Dedifferentiated amniotic fluid mesenchymal stem cell (primary cell): ENCODE measurements at regions not wholly inside any gene's neighbourhood (a gene's known extent, or its start where the extent isn't known, plus 50 kb on each side); places are given as distances from the start of the nearest gene placed in this dataset.
A peak's percentile ranks its signal among the peaks of the same experiment; 100 is the strongest.
"Not testable (repeated sequence)": the region's sequence is repeated elsewhere in the genome, so short reads cannot be mapped to it uniquely, and the experiment has no call there.

Experiments used
- DNase-seq: peaks from one replicate; pipeline ENCODE4 v3.0.0-alpha.2; 2016; ENCODE audit errors: extremely low spot score

DNA sequence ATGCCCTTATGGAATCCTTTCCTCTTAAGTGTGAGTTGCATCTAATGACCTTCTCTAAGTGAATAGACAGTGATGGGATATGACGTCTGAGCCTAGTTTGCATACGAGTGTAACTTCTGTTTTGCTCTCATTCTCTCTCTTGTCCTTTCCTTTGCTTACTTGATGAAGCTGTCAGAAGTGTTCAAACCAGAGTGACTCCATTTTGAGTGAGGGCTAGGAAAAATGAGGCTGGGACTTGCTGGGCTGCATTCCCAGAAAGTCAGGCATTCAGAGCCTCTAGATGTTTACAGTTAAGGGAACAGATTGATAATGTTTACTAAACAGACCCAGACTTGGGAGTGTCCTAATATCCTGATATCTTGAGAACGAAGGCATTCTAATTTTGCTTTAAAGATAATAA is 311.2 kb upstream of the SOX4 start:
- not testable (repeated sequence) for DNase-seq

- DNase-seq, result no peak
These were observed 309.4 kb upstream of the SOX4 start for GRCh38 chr6:21284166-21284565.

GRCh38 chr6:21284706-21285105 is 308.8 kb upstream of the SOX4 start:
- no peak for DNase-seq

- DNase-seq, result no peak
These were observed 299.4 kb upstream of the SOX4 start for GRCh38 chr6:21294144-21294543.

GRCh38 chr6:21295506-21296240 is 297.9 kb upstream of the SOX4 start:
- peak; percentile 59 for DNase-seq

- DNase-seq, result no peak
These were observed 295.9 kb upstream of the SOX4 start for GRCh38 chr6:21297665-21298064.

DNA sequence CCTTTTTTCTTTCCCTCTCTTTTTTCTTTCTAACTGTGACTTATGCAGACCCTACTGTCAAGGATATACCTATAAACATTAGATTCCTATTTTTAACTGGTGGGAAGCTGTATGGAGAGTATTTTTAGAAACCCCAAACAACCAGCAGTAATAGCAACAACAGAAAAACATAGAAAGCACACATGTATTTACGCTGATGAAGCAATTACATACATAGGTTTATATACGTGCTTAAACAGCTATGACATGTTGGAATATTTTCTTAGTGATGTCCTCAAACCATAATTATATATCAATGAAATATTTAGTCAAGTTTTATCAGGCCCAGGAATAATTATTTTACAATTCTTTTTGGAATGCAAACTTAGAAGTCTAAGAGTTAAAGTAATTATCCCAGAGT is 294.3 kb upstream of the SOX4 start:
- DNase-seq, result no peak

- DNase-seq, result no peak
These were observed 293.1 kb upstream of the SOX4 start for GRCh38 chr6:21300439-21300838.

DNA sequence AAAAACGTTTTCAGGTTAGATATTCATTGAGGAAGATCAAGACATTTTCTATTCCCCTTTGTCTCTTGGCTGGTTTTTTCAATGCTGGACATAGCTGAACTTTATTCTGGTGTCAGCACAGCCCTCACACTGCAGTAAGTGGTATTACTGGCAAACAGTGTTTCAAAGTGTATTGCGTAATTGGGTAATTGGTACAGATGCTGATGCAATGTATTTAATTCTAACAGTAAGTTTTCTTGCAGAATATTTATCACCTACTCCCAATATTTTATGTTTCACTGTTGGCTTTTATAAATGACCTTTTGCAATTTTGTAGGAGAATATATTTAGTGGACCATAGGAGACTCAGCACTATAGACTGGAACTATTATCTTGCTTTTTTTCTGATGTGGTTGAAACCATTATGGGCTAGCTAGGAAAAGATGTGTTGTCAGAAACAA is 287.6 kb upstream of the SOX4 start:
- DNase-seq, result peak; percentile 54

DNA sequence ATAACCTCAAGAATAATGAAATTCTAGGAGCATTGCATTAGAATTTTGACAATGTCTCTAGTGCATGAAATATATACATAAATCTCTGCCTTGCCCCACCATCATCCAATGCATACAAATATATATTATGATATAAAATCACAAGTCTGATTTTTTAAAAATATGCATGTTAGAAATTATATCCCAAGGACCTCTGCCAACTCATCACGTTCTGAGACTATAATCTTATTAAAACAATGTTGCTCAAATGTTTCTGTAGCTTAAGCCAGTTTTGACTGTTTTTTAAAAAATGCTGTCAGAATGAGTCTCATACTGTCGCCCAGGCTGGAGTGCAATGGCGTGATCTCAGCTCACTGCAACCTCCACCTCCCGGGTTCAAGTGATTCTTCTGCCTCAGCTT is 287.0 kb upstream of the SOX4 start:
- no peak for DNase-seq

DNA sequence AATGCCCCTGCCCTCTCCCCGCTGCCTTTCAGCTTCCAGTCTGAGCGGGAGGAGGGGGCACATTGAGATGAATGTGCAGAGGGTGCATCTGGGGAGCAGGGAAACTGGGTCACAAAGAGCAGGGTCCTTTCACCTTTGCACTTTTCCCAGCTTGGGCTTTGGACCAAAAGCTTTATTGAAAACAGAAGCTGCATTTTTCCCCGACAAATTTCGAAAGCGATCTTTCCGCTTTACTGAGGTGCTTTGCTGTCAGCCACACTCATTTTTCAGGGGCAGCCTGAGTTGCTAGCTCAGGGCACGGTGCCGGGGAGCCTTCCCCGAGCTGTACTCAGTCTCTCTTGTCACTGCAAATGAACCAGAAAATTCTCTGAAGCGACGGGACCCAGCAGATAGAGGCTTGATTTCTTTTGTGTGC is 283.7 kb upstream of the SOX4 start:
- no peak for DNase-seq

- no peak for DNase-seq
These were observed 282.9 kb upstream of the SOX4 start for GRCh38 chr6:21310568-21311140.

DNA sequence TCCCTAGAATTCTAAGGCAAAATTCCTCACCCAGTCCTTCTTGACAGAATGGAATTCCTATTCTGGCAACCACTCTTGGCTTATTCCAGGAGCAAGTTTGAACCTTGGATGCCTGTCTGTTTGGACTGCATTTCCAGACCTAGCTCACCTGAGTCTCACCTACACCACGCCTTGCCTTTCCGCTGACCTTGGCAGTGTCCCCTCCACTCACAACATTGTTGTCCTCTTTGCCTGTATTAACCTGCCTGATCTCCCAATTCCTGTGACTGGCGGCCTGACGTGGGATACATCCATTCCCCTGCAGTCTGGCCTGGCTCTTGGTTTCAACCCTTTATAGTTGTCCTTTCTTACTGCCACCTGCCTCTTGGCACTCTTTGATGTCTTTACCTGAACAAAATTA is 281.4 kb upstream of the SOX4 start:
- no peak for DNase-seq

GRCh38 chr6:21317642-21318041 is 275.9 kb upstream of the SOX4 start:
- DNase-seq, result no peak

DNA sequence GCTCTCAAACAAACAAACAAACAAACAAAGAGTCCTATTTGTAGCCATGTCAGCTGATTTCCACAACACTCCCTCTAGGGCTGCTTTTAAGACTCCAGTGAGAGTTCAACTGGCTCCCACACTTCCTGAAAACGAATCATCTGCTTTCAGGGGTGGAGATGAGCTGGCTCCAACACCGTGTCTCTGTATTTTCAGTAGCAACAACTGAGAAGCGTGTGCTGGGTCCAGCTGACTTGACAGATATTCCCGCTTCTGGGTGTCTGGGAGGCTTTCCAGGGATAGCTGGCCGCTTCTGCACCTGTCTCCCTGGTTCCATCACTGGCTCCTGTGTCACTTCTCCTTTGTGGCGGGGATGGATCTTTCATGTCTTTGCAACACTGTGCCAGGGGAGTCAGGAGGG is 272.5 kb upstream of the SOX4 start:
- no peak for DNase-seq

- DNase-seq, result no peak
These were observed 272.0 kb upstream of the SOX4 start for GRCh38 chr6:21321531-21321930.

DNA sequence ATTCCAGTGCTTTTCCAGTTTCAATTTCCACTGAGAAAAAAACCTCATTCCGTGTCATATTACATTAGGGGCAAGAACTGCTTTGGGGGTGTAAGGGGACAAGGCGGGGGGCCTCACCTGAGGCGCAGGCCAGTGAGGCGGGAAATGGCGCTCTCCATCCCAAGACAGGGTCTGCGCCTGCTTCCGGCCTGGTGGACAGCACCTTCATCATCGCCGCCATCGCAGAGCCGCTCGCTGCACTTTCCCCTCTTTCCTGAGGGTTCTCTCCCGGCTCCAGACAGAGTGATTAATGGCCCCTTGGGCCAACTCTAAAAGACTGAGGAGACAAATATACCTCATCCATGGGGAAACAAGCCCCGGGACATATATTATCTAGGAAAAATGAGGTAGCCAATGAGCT is 270.0 kb upstream of the SOX4 start:
- no peak for DNase-seq

DNA sequence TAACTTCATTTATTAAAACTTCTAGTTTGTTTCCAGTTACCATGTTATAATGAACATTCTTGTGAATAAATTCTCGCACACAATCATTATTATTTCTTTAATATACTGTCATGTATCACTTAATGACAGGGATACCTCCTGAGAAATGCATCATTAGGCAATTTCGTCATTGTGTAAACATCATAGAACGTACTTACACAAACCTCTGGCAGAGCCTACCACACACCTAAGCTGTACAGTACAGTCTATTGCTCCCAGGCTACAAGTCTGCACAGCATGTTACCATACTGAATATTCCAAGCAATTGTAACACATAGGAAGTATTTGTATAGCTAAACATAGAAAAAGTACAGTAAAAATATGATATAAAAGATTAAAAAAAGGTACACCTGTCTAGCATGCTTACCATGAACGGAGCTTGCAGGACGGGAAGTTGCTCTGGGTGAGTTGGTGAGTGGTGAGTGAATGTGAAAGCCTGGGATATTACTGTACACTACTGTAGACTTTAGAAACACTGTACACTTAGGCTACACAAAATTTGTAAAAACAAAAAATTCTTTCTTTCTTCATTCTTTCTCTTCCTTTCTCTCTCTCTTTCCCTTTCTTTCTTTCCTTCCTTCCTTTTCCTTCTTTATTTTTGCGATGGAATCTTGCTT is 268.2 kb upstream of the SOX4 start:
- no peak for DNase-seq

DNA sequence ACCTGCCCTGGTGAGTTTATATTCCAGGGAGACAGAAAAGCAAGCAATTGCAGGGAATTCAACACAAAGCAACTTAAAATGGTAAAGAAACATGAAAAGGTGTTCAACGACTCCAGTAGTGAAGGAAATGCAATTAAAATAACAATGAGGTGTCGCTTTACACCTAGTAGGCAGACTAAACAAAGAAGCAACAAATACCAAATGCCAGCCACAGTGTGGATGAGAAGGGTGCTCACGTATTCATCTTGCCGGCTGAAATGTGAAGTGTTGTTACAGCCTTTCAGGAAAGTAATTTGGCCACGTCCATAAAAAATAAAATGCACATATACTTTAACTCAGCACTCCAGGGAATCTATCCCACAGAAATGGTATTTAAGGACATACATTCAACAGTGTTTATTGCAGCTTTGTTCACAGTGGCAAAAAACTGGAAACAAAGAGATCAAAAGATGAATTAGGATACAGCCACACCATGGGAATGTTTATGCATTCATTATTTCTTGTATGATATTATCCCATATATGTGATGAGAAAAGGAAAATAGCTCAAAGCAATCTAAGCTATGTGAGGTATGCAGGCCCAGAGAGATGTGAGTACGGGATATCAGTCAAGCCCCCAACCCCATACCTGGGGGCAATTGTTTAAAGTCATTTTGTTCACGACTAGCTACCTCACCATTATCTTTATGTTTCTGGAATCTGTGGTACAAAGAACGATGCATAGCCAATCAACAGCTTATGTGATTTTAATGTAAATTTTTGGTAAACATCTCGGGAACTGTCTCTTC is 266.0 kb upstream of the SOX4 start:
- DNase-seq, result no peak

DNA sequence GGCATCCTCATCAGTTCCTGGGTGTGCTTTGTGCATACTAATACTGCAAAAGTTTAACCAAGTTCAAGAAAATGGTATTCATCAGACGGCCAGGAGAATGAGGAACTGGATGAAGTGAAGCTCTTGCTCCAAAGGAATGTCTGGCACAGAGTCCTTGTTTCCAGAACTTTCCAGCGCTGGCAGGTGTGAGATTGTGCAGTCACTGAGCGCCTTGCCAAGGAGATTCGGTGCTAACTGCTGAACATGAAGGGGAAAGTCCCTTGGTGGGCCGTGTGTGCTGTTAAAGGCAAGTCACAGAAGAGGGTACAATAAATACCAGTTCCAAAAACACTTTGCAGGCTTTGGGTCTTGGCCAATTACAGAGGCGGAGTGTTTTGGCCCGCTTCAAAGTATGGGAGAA is 262.3 kb upstream of the SOX4 start:
- DNase-seq, result no peak

DNA sequence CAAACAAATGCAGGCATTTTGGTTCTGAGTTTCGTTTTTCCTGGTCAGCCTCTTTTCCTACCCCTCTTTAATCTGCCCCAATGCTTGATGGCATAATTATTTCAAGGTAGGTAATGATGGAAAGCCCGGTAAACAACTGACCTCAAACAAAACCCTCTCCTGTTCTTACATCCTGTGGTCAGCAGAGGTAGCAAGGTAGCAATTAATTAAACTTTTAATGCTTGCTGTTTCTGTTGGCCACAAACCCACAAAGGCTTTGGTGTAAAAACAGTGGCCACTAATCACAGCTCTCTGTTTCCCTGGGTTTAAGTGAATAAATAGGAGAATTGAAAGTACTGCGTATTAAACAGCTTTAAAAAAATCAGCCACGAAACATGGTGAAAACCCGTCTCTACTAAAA is 261.5 kb upstream of the SOX4 start:
- DNase-seq, result no peak

- DNase-seq, result no peak
These were observed 260.9 kb upstream of the SOX4 start for GRCh38 chr6:21332660-21333059.

DNA sequence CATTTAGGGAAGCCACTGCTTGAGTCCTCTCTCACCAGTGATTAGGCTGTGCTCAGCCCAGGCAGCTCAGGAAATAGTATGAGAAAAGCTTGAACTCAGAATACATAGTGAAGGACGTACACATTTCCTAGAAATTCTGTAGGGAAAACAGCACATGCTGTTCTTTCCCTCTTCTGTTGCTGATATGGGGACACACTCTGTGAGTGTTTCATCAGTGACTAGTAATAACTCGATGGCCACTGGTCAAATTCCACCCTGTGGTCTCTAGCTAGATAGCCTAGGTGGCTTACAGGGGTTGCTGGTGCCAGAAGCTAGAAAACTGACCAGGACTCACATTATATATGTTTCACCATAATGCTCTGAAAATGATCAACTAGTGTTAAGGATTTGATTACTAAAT is 259.8 kb upstream of the SOX4 start:
- no peak for DNase-seq
